BE2C (cell line): ENCODE measurements at regions not wholly inside any gene's neighbourhood (a gene's known extent, or its start where the extent isn't known, plus 50 kb on each side); places are given as distances from the start of the nearest gene placed in this dataset.

ENCODE experiments used
- DNase-seq: peaks from one replicate; pipeline ENCODE4 v3.0.0-alpha.2; 2020
- H3K27me3 ChIP-seq: fragments of 250-450 bp; sonication (Bioruptor Pico); 2 replicates; pipeline ENCODE4 v1.5.1; 2020; ENCODE audit warnings: mild to moderate bottlenecking
- H3K36me3 ChIP-seq: fragments of 250-450 bp; sonication (Bioruptor Pico); 2 replicates; pipeline ENCODE4 v1.5.1; 2020; ENCODE audit warnings: mild to moderate bottlenecking
- H3K4me1 ChIP-seq: fragments of 250-450 bp; sonication (Bioruptor Pico); 2 replicates; pipeline ENCODE4 v1.5.1; 2020
- H3K4me3 ChIP-seq: 2 replicates; pipeline ENCODE4 v1.5.1; 2011; ENCODE audit warnings: low read depth, low read length
- H3K9me3 ChIP-seq: fragments of 250-450 bp; sonication (Bioruptor Pico); 2 replicates; pipeline ENCODE4 v1.5.1; 2020
- CTCF ChIP-seq: IDR thresholded peaks from 2 replicates; pipeline ENCODE4 v1.5.1; 2012; ENCODE audit warnings: mild to moderate bottlenecking, low read depth, low read length

DNA sequence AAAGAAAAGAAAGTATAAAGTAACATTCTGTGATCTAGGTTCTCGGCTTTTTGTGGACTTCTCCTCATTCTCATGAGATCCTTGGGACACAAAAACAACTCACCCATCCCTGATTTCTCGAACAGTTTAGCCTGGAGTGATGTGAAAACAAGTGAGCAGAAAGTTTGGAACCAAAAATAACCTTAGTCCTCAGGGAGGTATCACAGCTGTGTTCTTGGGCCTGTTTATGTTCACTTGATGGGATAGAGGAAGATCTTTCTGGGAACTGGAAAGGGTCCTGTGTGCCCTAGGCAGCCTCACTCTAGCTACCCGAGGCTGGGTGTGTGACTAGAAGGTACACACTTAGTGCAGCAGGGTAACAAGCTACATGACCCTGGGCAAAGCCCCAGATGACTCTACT is 308.8 kb upstream of the PDZRN3 start:
- DNase-seq: no peak
- no peak for TF ChIP-seq CTCF
- Histone ChIP-seq H3K36me3 (no peaks in the 10 kb centered on the region), H3K4me3 (no peak overlapping the region), H3K4me1 (no peaks in the 10 kb centered on the region), H3K9me3 (no peaks in the 10 kb centered on the region), H3K27me3 (no peaks in the 10 kb centered on the region)

GRCh38 chr3:73927203-73927570 is 302.4 kb upstream of the PDZRN3 start:
- H3K4me3 ChIP-seq: no peak overlapping the region
- no peak for DNase-seq
- no peaks in the 10 kb centered on the region for H3K36me3 ChIP-seq
- H3K4me1 ChIP-seq: no peaks in the 10 kb centered on the region
- H3K27me3 ChIP-seq: no peaks in the 10 kb centered on the region
- no peak for TF ChIP-seq CTCF
- H3K9me3 ChIP-seq: no peaks in the 10 kb centered on the region

GRCh38 chr3:73926360-73927202 is 301.8 kb upstream of the PDZRN3 start:
- no peaks in the 10 kb centered on the region for H3K9me3 ChIP-seq
- DNase-seq: no peak
- H3K36me3 ChIP-seq: no peaks in the 10 kb centered on the region
- no peaks in the 10 kb centered on the region for H3K27me3 ChIP-seq
- no peak for TF ChIP-seq CTCF
- no peaks in the 10 kb centered on the region for H3K4me1 ChIP-seq
- no peak overlapping the region for H3K4me3 ChIP-seq

DNA sequence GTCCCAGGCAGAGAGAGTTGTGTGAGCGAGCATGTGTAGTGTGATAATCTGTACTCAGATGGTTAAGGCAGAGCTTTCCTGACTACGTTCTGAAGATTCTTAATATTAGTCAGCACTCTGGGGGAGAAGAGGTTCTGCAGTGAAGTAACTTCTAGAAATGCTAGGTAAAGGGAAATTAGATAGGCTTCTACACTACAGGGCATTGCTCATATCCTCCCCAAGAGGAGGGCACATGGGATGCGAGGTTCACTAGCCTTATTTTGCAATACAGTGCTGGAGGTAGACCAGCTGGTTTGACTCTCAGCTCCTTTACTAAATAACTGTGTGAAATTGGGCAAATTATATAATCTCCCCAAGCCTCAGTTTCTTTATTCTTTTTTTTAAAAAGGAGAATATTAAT is 300.3 kb upstream of the PDZRN3 start:
- Histone ChIP-seq H3K36me3 (no peaks in the 10 kb centered on the region), H3K9me3 (no peaks in the 10 kb centered on the region), H3K4me3 (no peak overlapping the region), H3K4me1 (no peaks in the 10 kb centered on the region), H3K27me3 (no peaks in the 10 kb centered on the region)
- no peak for DNase-seq
- no peak for TF ChIP-seq CTCF

- no peak for TF ChIP-seq CTCF
- Histone ChIP-seq H3K4me3 (no peak overlapping the region), H3K4me1 (no peaks in the 10 kb centered on the region), H3K36me3 (no peaks in the 10 kb centered on the region), H3K9me3 (no peaks in the 10 kb centered on the region), H3K27me3 (no peaks in the 10 kb centered on the region)
- DNase-seq: no peak
These were observed 299.3 kb upstream of the PDZRN3 start for GRCh38 chr3:73924048-73924447.

- no peak for TF ChIP-seq CTCF
- DNase-seq: no peak
- Histone ChIP-seq H3K27me3 (no peaks in the 10 kb centered on the region), H3K36me3 (no peaks in the 10 kb centered on the region), H3K9me3 (no peaks in the 10 kb centered on the region), H3K4me1 (no peaks in the 10 kb centered on the region), H3K4me3 (no peak overlapping the region)
These were observed 292.9 kb upstream of the PDZRN3 start for GRCh38 chr3:73917643-73918042.
